SK-N-SH treated with all-trans-retinoic acid at 6 μM for 48 hours (cell line): ENCODE measurements at regions not wholly inside any gene's neighbourhood (a gene's known extent, or its start where the extent isn't known, plus 50 kb on each side); places are given as distances from the start of the nearest gene placed in this dataset.

ENCODE experiments used
- CREB5 ChIP-seq: fragments of 250-450 bp; sonication (Bioruptor Pico); IDR thresholded peaks from 2 replicates; pipeline ENCODE4 v1.5.1; 2020; ENCODE audit warnings: low read depth, mild to moderate bottlenecking, moderate library complexity
- CSDC2 ChIP-seq: fragments of 250-450 bp; sonication (Bioruptor Pico); IDR thresholded peaks from 2 replicates; pipeline ENCODE4 v1.5.0; 2020; ENCODE audit warnings: mild to moderate bottlenecking, moderate library complexity
- OSR1 ChIP-seq: fragments of 250-450 bp; sonication (Bioruptor Pico); IDR thresholded peaks from 2 replicates; pipeline ENCODE4 v1.8.0; 2022; ENCODE audit warnings: moderate library complexity, mild to moderate bottlenecking, inconsistent platforms
- PATZ1 ChIP-seq: fragments of 250-450 bp; sonication (Bioruptor Pico); IDR thresholded peaks from 2 replicates; pipeline ENCODE4 v1.8.0; 2020; ENCODE audit warnings: mild to moderate bottlenecking, moderate library complexity, borderline replicate concordance
- SNAI2 ChIP-seq: fragments of 250-450 bp; sonication (Bioruptor Pico); IDR thresholded peaks from 2 replicates; pipeline ENCODE4 v1.5.0; 2020; ENCODE audit warnings: mild to moderate bottlenecking, moderate library complexity
- TCF4 ChIP-seq: fragments of 250-450 bp; sonication (Bioruptor Pico); IDR thresholded peaks from 2 replicates; pipeline ENCODE4 v1.8.0; 2021; ENCODE audit warnings: mild to moderate bottlenecking, moderate library complexity, borderline replicate concordance
- TSHZ2 ChIP-seq: fragments of 250-450 bp; sonication (Bioruptor Pico); IDR thresholded peaks from 2 replicates; pipeline ENCODE4 v1.5.0; 2020; ENCODE audit warnings: mild to moderate bottlenecking, moderate library complexity
- ZC3H10 ChIP-seq: fragments of 250-450 bp; sonication (Bioruptor Pico); IDR thresholded peaks from 2 replicates; pipeline ENCODE4 v1.5.1; 2021; ENCODE audit warnings: mild to moderate bottlenecking, moderate library complexity
- ZFP3 ChIP-seq: fragments of 250-450 bp; sonication (Bioruptor Pico); IDR thresholded peaks from 2 replicates; pipeline ENCODE4 v1.5.0; 2020; ENCODE audit warnings: mild to moderate bottlenecking, moderate library complexity
- ZNF565 ChIP-seq: fragments of 450-650 bp; formaldehyde crosslinking; conservative IDR thresholded peaks from 2 replicates; pipeline ENCODE4 v1.5.0; 2020; ENCODE audit warnings: low read depth, mild to moderate bottlenecking, moderate library complexity
- ZNF70 ChIP-seq: fragments of 450-650 bp; formaldehyde crosslinking; IDR thresholded peaks from 2 replicates; pipeline ENCODE4 v1.5.0; 2020; ENCODE audit warnings: mild to moderate bottlenecking, moderate library complexity
- ZNF8 ChIP-seq: fragments of 450-650 bp; formaldehyde crosslinking; IDR thresholded peaks from 2 replicates; pipeline ENCODE4 v1.5.0; 2020; ENCODE audit warnings: mild to moderate bottlenecking, moderate library complexity
- TF ChIP-seq, protein P1 (sequence below): fragments of 250-450 bp; sonication (Bioruptor Pico); IDR thresholded peaks from 2 replicates; pipeline ENCODE4 v1.8.0; 2021; ENCODE audit warnings: low read depth, mild to moderate bottlenecking, moderate library complexity, borderline replicate concordance

- no peak for TF ChIP-seq ZC3H10 (CRISPR knock-in tag)
- no peak for TF ChIP-seq ZFP3 (CRISPR knock-in tag)
- TF ChIP-seq SNAI2 = no peak
- TF ChIP-seq PATZ1 (CRISPR knock-in tag) = no peak
- no peak for TF ChIP-seq ZNF70 (CRISPR knock-in tag)
- TF ChIP-seq TCF4 (CRISPR knock-in tag) = no peak
- TF ChIP-seq, protein P1, sequence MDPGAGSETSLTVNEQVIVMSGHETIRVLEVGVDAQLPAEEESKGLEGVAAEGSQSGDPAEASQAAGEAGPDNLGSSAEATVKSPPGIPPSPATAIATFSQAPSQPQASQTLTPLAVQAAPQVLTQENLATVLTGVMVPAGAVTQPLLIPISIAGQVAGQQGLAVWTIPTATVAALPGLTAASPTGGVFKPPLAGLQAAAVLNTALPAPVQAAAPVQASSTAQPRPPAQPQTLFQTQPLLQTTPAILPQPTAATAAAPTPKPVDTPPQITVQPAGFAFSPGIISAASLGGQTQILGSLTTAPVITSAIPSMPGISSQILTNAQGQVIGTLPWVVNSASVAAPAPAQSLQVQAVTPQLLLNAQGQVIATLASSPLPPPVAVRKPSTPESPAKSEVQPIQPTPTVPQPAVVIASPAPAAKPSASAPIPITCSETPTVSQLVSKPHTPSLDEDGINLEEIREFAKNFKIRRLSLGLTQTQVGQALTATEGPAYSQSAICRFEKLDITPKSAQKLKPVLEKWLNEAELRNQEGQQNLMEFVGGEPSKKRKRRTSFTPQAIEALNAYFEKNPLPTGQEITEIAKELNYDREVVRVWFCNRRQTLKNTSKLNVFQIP (CRISPR knock-in tag) = no peak
- TF ChIP-seq TSHZ2 (CRISPR knock-in tag) = no peak
- TF ChIP-seq CREB5 (CRISPR knock-in tag) = no peak
- TF ChIP-seq ZNF565 (CRISPR knock-in tag) = no peak
- TF ChIP-seq OSR1 = no peak
- no peak for TF ChIP-seq ZNF8 (CRISPR knock-in tag)
- TF ChIP-seq CSDC2 (CRISPR knock-in tag) = no peak
These were observed 450.7 kb upstream of the NXPH2 start for GRCh38 chr2:139230881-139231280.
